HL-60 (cell line): ENCODE measurements at regions not wholly inside any gene's neighbourhood (a gene's known extent, or its start where the extent isn't known, plus 50 kb on each side); places are given as distances from the start of the nearest gene placed in this dataset.

Experiments used
- DNase-seq, 2 experiments: peaks; one replicate each; pipeline ENCODE4 v3.0.0-alpha.2; 2010 to 2020; ENCODE audit warnings: low read depth in 1 of 2, low spot score in 1 of 2
- H3K27ac ChIP-seq: fragments of 250-450 bp; sonication (Bioruptor Pico); replicated peaks from 2 replicates; pipeline ENCODE4 v1.5.1; 2020; ENCODE audit warnings: mild to moderate bottlenecking, moderate library complexity
- H3K27me3 ChIP-seq: fragments of 250-450 bp; sonication (Bioruptor Pico); 2 replicates; pipeline ENCODE4 v1.5.1; 2021; ENCODE audit warnings: mild to moderate bottlenecking, moderate library complexity; ENCODE audit not compliant: insufficient read depth, poor library complexity, severe bottlenecking
- H3K4me3 ChIP-seq: replicated peaks from 2 replicates; pipeline ENCODE4 v1.5.1; 2011; ENCODE audit warnings: mild to moderate bottlenecking, control low read depth, low read length; ENCODE audit not compliant: insufficient read depth
- GABPA ChIP-seq: IDR thresholded peaks from 2 replicates; pipeline ENCODE4 v1.6.1; 2012; ENCODE audit warnings: low read depth
- POLR2AphosphoS5 ChIP-seq: IDR thresholded peaks from 2 replicates; pipeline ENCODE4 v1.6.1; 2012; ENCODE audit warnings: low read depth
- SPI1 ChIP-seq: IDR thresholded peaks from 2 replicates; pipeline ENCODE4 v1.6.1; 2012; ENCODE audit warnings: low read depth, mild to moderate bottlenecking, borderline replicate concordance
- TF ChIP-seq, protein P1 (sequence below): IDR thresholded peaks from one replicate; pipeline ENCODE4 v1.5.1; 2011; ENCODE audit warnings: low read length, control low read depth, inconsistent platforms; ENCODE audit not compliant: insufficient read depth
- TF ChIP-seq, protein P2 (sequence below): IDR thresholded peaks from 2 replicates; pipeline ENCODE4 v1.6.1; 2012; ENCODE audit warnings: low read depth; ENCODE audit not compliant: insufficient replicate concordance

DNA sequence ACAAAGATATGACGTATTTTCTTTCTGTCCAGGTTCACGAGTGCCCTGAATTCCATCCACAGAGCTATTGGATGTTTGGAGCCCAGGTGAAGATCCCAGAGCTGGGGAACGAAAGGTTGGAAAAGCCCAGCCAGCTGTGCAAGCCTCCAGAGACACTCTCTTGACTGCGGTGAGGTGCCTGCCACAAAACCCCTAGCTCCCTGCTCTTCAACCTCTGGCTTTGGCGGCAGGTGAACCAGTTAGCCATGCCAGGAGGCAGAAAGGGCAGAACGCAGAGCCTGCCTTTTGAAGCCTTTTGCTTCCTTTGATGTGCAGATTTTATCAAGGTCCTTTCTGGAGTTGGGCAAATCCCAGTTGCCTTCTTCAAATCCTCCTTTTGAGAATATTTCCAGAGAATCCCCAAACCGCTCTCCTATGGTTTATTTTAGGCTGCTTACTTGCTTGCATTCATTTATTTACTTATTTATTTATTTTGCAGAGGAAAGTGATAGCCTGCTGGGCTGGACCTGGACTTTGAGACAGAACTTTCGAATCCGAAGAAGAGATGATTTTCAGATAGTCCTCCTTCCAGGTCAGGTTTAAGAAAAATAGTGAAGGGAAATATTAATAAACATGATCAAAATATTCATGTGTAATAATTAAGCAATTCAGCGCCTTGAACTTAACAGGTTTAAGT lies 411.2 kb upstream of the TBX3 start:
- Histone ChIP-seq H3K27me3 (no peaks in the 10 kb centered on the region), H3K27ac (no peak overlapping the region), H3K4me3 (no peak overlapping the region)
- DNase-seq: no peak
- TF ChIP-seq, protein P1, sequence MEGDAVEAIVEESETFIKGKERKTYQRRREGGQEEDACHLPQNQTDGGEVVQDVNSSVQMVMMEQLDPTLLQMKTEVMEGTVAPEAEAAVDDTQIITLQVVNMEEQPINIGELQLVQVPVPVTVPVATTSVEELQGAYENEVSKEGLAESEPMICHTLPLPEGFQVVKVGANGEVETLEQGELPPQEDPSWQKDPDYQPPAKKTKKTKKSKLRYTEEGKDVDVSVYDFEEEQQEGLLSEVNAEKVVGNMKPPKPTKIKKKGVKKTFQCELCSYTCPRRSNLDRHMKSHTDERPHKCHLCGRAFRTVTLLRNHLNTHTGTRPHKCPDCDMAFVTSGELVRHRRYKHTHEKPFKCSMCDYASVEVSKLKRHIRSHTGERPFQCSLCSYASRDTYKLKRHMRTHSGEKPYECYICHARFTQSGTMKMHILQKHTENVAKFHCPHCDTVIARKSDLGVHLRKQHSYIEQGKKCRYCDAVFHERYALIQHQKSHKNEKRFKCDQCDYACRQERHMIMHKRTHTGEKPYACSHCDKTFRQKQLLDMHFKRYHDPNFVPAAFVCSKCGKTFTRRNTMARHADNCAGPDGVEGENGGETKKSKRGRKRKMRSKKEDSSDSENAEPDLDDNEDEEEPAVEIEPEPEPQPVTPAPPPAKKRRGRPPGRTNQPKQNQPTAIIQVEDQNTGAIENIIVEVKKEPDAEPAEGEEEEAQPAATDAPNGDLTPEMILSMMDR: no peak
- TF ChIP-seq GABPA (no peak), SPI1 (no peak), POLR2AphosphoS5 (no peak)
- TF ChIP-seq, protein P2, sequence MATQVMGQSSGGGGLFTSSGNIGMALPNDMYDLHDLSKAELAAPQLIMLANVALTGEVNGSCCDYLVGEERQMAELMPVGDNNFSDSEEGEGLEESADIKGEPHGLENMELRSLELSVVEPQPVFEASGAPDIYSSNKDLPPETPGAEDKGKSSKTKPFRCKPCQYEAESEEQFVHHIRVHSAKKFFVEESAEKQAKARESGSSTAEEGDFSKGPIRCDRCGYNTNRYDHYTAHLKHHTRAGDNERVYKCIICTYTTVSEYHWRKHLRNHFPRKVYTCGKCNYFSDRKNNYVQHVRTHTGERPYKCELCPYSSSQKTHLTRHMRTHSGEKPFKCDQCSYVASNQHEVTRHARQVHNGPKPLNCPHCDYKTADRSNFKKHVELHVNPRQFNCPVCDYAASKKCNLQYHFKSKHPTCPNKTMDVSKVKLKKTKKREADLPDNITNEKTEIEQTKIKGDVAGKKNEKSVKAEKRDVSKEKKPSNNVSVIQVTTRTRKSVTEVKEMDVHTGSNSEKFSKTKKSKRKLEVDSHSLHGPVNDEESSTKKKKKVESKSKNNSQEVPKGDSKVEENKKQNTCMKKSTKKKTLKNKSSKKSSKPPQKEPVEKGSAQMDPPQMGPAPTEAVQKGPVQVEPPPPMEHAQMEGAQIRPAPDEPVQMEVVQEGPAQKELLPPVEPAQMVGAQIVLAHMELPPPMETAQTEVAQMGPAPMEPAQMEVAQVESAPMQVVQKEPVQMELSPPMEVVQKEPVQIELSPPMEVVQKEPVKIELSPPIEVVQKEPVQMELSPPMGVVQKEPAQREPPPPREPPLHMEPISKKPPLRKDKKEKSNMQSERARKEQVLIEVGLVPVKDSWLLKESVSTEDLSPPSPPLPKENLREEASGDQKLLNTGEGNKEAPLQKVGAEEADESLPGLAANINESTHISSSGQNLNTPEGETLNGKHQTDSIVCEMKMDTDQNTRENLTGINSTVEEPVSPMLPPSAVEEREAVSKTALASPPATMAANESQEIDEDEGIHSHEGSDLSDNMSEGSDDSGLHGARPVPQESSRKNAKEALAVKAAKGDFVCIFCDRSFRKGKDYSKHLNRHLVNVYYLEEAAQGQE: no peak

DNA sequence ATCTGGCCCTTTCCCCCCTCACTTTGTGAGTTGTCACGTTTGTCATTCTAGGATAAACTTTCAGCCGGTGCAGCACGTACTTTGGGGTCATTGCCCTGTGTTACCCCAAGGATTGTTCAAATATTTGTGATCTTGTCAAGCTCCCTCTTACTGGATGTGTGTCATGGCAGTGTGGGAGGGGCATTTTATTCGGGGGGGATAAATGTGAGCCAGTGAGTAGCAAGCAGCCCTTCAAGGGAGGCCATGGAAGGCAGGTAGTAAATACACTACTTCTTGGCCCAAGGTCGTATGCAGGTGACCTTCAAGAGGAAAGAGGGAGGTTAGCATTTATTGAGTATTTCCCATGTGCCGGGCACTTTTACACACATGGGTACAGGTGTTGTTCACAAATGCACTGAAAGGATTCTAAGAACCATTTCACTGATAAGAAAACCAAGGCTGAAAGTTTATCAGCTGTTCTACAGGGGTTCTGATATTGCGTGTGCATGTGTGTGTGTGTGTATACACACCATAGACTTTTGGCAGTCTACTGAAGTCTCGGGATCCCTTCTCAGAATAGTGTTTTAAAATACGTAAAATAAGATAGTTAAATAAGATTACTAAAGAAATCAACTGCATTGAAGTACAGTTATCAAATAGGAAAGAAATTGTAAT lies 410.3 kb upstream of the TBX3 start:
- Histone ChIP-seq H3K27ac (no peak overlapping the region), H3K4me3 (no peak overlapping the region), H3K27me3 (no peaks in the 10 kb centered on the region)
- TF ChIP-seq SPI1 (no peak), GABPA (no peak), POLR2AphosphoS5 (no peak)
- TF ChIP-seq, protein P2: no peak
- TF ChIP-seq, protein P1: no peak
- DNase-seq: no peak

DNA sequence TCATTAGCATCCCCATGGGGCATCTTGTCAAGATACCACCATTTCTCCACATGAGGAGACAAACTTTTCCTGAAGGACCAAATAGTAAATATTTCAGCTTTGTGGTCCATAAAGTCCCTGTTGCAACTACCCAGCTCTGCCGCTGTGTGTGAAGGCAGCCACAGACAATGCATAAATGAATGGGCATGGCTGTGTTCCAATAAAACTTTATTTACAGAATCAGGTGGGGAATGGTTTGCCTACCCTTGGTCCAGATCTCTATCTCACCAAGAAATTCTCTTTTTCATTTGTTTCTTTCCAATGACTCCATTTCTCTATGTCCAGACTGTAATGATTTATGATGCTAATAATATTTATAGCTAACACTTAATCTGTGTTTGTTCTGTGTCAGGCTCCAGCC lies 409.3 kb upstream of the TBX3 start:
- DNase-seq: no peak
- H3K27ac ChIP-seq: no peak overlapping the region
- TF ChIP-seq POLR2AphosphoS5: no peak
- no peak for TF ChIP-seq SPI1
- TF ChIP-seq, protein P2: no peak
- TF ChIP-seq GABPA: no peak
- TF ChIP-seq, protein P1: no peak

More for the DNA sequence above, 409.3 kb upstream of the TBX3 start:
- H3K27me3 ChIP-seq: no peaks in the 10 kb centered on the region
- no peak overlapping the region for H3K4me3 ChIP-seq
